T-cell (primary cell): ENCODE measurements at regions not wholly inside any gene's neighbourhood (a gene's known extent, or its start where the extent isn't known, plus 50 kb on each side); places are given as distances from the start of the nearest gene placed in this dataset.

Experiments used
- ATAC-seq, 4 experiments: fragments of 200-7000 bp in 3 of 4; fragments of 150-1000 bp in 1 of 4; cut with Tn5 transposase; replicated peaks in 1 of 4; 1 replicate in 3 of 4; 2 replicates in 1 of 4; pipeline ENCODE4 v1.10.0; 2021; ENCODE audit warnings: moderate library complexity in 3 of 4, mild to moderate bottlenecking in 2 of 4, moderate number of reproducible peaks in 1 of 4
- CTCF ChIA-PET, 2 donors: fragments of 300-600 bp; sonication (Branson Sonifier 250); formaldehyde crosslinking; loops; one replicate each; lab custom pipeline; 2022; ENCODE audit warnings: antibody characterized with exemption in 2 of 2; lab: Charles Lee
- POLR2A ChIA-PET, 2 donors: fragments of 300-600 bp; sonication (Branson Sonifier 250); formaldehyde crosslinking; loops; one replicate each; lab custom pipeline; 2022; ENCODE audit warnings: antibody characterized with exemption in 2 of 2; lab: Charles Lee
- DNase-seq, 35 experiments: peaks; one replicate each; pipeline versions ENCODE4 v3.0.0 to v3.0.0-alpha.2; 2013 to 2023
- H3K27ac ChIP-seq: one replicate; pipeline ENCODE4 v1.5.1; 2013; ENCODE audit warnings: low read length
- H3K27me3 ChIP-seq, 2 experiments: replicated peaks in 1 of 2; 1 replicate in 1 of 2; 2 replicates in 1 of 2; pipeline versions ENCODE4 v1.6.1 to v1.7.0; 2013; ENCODE audit warnings: low read length in 1 of 2, mixed read lengths in 1 of 2; ENCODE audit not compliant: control insufficient read depth in 2 of 2, insufficient read depth in 2 of 2; ENCODE audit errors: extremely low read depth in 1 of 2
- H3K36me3 ChIP-seq, 2 donors: 1 replicate in 1 of 2; 2 replicates in 1 of 2; pipeline versions ENCODE4 v1.6.1 to v1.7.0; 2013; ENCODE audit warnings: low read length in 1 of 2; ENCODE audit not compliant: control insufficient read depth in 2 of 2, insufficient read depth in 1 of 2; ENCODE audit errors: extremely low read depth in 1 of 2
- H3K4me1 ChIP-seq, 2 experiments: 1 replicate in 1 of 2; 2 replicates in 1 of 2; pipeline versions ENCODE4 v1.6.1 to v1.7.0; 2013; ENCODE audit warnings: low read length in 2 of 2, mixed read lengths in 1 of 2; ENCODE audit not compliant: insufficient read depth in 2 of 2, control insufficient read depth in 1 of 2; ENCODE audit errors: extremely low read depth in 1 of 2
- H3K4me3 ChIP-seq, 2 donors: 1 replicate in 1 of 2; 2 replicates in 1 of 2; pipeline versions ENCODE4 v1.5.1 to v1.7.0; 2013; ENCODE audit warnings: mild to moderate bottlenecking in 2 of 2, low read length in 1 of 2, moderate library complexity in 1 of 2; ENCODE audit not compliant: control insufficient read depth in 1 of 2; ENCODE audit errors: extremely low read depth in 1 of 2
- H3K9me3 ChIP-seq: 2 replicates; pipeline ENCODE4 v1.7.0; 2013
- H3K27ac Mint-ChIP-seq, 2 donors: one replicate each; pipeline ENCODE4 v1.8.0; 2020 to 2021; ENCODE audit warnings: mild to moderate bottlenecking in 2 of 2, mixed read lengths in 2 of 2
- H3K27me3 Mint-ChIP-seq, 2 donors: one replicate each; pipeline ENCODE4 v1.8.0; 2021 to 2022; ENCODE audit warnings: mixed read lengths in 2 of 2
- H3K36me3 Mint-ChIP-seq: one replicate; pipeline ENCODE4 v1.8.0; 2021; ENCODE audit warnings: mixed read lengths
- H3K4me1 Mint-ChIP-seq, 3 donors: one replicate each; pipeline ENCODE4 v1.8.0; 2020 to 2022; ENCODE audit warnings: mixed read lengths in 3 of 3, mild to moderate bottlenecking in 1 of 3
- H3K4me3 Mint-ChIP-seq, 3 donors: one replicate each; pipeline ENCODE4 v1.8.0; 2020 to 2022; ENCODE audit warnings: mild to moderate bottlenecking in 3 of 3, mixed read lengths in 3 of 3, moderate library complexity in 3 of 3
- H3K9me3 Mint-ChIP-seq, 3 donors: one replicate each; pipeline ENCODE4 v1.8.0; 2020 to 2022; ENCODE audit warnings: mixed read lengths in 3 of 3
- WGBS: methylation state at CpG from one replicate; pipeline ENCODE4 v1.1.5; 2013; ENCODE audit warnings: missing lambda C conversion rate; ENCODE audit not compliant: insufficient coverage; 5-methylcytosine and 5-hydroxymethylcytosine counted together

DNA sequence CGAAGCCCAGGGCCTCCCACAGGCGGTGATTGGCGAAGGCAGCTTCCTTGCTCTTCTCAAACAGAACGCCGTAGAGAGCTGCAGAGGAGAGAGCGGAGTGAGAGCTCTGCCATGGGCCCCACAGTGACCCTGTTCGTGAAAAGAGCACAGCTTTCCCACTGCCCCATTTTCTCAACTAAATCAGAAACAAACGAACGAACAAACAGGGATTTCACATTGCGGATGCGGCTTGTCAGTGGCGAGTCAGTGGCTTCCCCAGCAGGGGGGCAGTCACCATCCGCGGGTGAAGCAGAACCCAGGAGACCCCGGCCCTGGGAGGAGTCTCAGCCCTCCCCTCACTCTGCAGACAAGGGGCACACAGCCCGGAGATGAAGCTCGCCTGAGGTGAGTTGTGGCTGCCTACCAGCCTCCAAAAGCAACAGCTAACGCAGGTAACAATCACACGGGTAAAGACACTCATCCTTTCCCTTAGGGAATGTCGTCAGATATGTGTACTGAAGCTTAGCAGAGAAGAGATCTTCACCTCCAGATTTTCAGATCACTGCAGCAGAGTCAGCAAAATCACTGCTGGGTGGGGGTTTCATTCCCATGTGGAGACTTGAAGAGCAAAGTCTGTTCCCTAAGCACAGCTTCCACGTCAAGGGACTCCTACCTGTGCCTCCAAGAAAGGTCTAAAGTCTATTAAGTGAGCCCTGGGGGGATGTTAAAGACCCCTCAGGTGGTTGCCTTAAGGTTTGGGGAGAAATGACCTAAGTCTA lies 51.2 kb upstream of the GPR31 start:
- H3K9me3 ChIP-seq: no peaks in the 10 kb centered on the region
- H3K4me3 ChIP-seq: no peak overlapping the region
- H3K4me3 Mint-ChIP-seq: no peak overlapping the region
- no peaks in the 10 kb centered on the region for H3K4me1 ChIP-seq
- peaks cover 7 to 9% of the 10 kb centered on the region in 2 donors for H3K27me3 Mint-ChIP-seq
- H3K36me3 Mint-ChIP-seq: no peaks in the 10 kb centered on the region
- WGBS: 74% methylated on average over 10 of the region's 21 CpGs
- H3K36me3 ChIP-seq: no peaks in the 10 kb centered on the region
- DNase-seq: no peak
- peaks cover 0 to 9% of the 10 kb centered on the region in 2 experiments for H3K27me3 ChIP-seq
- no peaks in the 10 kb centered on the region for H3K4me1 Mint-ChIP-seq
- POLR2A ChIA-PET: no interaction called here
- H3K27ac ChIP-seq: no peak overlapping the region
- CTCF ChIA-PET: no interaction called here
- H3K27ac Mint-ChIP-seq: no peak overlapping the region
- no peaks in the 10 kb centered on the region for H3K9me3 Mint-ChIP-seq
- ATAC-seq: no peak

- H3K4me3 ChIP-seq: no peak overlapping the region
- no peak overlapping the region for H3K27ac ChIP-seq
- ChIA-PET CTCF (no interaction called here), POLR2A (no interaction called here)
- H3K4me1 ChIP-seq: no peaks in the 10 kb centered on the region
- ATAC-seq (no peak), DNase-seq (no peak)
- Mint-ChIP-seq H3K36me3 (no peaks in the 10 kb centered on the region), H3K4me3 (no peak overlapping the region), H3K27me3 (peaks cover 7 to 9% of the 10 kb centered on the region in 2 donors), H3K27ac (no peak overlapping the region), H3K4me1 (no peaks in the 10 kb centered on the region), H3K9me3 (no peaks in the 10 kb centered on the region)
- H3K36me3 ChIP-seq: no peaks in the 10 kb centered on the region
- 76% methylated on average over 8 of the region's 9 CpGs for WGBS
- peaks cover 0 to 9% of the 10 kb centered on the region in 2 experiments for H3K27me3 ChIP-seq
- H3K9me3 ChIP-seq: no peaks in the 10 kb centered on the region
These were observed 51.8 kb upstream of the GPR31 start for GRCh38 chr6:167209577-167209975.

GRCh38 chr6:167210375-167211294 lies 52.9 kb upstream of the GPR31 start:
- Histone ChIP-seq H3K27ac (no peak overlapping the region), H3K4me1 (no peaks in the 10 kb centered on the region), H3K36me3 (no peaks in the 10 kb centered on the region), H3K9me3 (no peaks in the 10 kb centered on the region), H3K27me3 (peaks cover 0 to 9% of the 10 kb centered on the region in 2 experiments), H3K4me3 (no peak overlapping the region)
- no peak overlapping the region for H3K4me3 Mint-ChIP-seq
- H3K9me3 Mint-ChIP-seq: no peaks in the 10 kb centered on the region
- POLR2A ChIA-PET: no interaction called here
- no peaks in the 10 kb centered on the region for H3K4me1 Mint-ChIP-seq
- ATAC-seq: no peak
- no peak overlapping the region for H3K27ac Mint-ChIP-seq
- CTCF ChIA-PET: interaction anchor here in 1 of 2 donors (1.9 kb wide), 1 partner anchor 141 kb away, joined by 6 read pairs; no protein-coding TSS in a partner anchor
- 76% methylated on average over 13 of the region's 23 CpGs for WGBS
- no peaks in the 10 kb centered on the region for H3K36me3 Mint-ChIP-seq
- H3K27me3 Mint-ChIP-seq: peaks cover 7 to 9% of the 10 kb centered on the region in 2 donors
- DNase-seq: no peak

GRCh38 chr6:167211295-167211648 lies 53.5 kb upstream of the GPR31 start:
- Histone ChIP-seq H3K4me1 (no peaks in the 10 kb centered on the region), H3K36me3 (no peaks in the 10 kb centered on the region), H3K9me3 (no peaks in the 10 kb centered on the region), H3K27me3 (peaks cover 0 to 9% of the 10 kb centered on the region in 2 experiments), H3K27ac (no peak overlapping the region), H3K4me3 (no peak overlapping the region)
- ChIA-PET CTCF (interaction anchor here in 1 of 2 donors (1.9 kb wide), 1 partner anchor 140 kb away, joined by 6 read pairs; no protein-coding TSS in a partner anchor), POLR2A (no interaction called here)
- ATAC-seq (no peak), DNase-seq (no peak)
- WGBS: no CpG with 5 or more reads among the region's 1 CpG
- Mint-ChIP-seq H3K36me3 (no peaks in the 10 kb centered on the region), H3K27ac (no peak overlapping the region), H3K9me3 (no peaks in the 10 kb centered on the region), H3K4me1 (no peaks in the 10 kb centered on the region), H3K4me3 (no peak overlapping the region), H3K27me3 (peaks cover 5 to 8% of the 10 kb centered on the region in 2 donors)

- Histone ChIP-seq H3K4me1 (no peaks in the 10 kb centered on the region), H3K9me3 (no peaks in the 10 kb centered on the region), H3K27me3 (peaks cover 0 to 3% of the 10 kb centered on the region in 2 experiments), H3K27ac (no peak overlapping the region), H3K36me3 (no peaks in the 10 kb centered on the region), H3K4me3 (no peak overlapping the region)
- no peak for ATAC-seq
- CTCF ChIA-PET: interaction anchor here (0.8 to 1.9 kb wide), 2 partner anchors 13 to 139 kb away, joined by 3 to 6 read pairs; no protein-coding TSS in a partner anchor
- Mint-ChIP-seq H3K36me3 (no peaks in the 10 kb centered on the region), H3K4me3 (no peak overlapping the region), H3K27me3 (peaks cover 0 to 3% of the 10 kb centered on the region in 2 donors), H3K9me3 (no peaks in the 10 kb centered on the region), H3K4me1 (no peaks in the 10 kb centered on the region), H3K27ac (no peak overlapping the region)
- POLR2A ChIA-PET: no interaction called here
- WGBS: 48% methylated on average over 5 of the region's 7 CpGs
- DNase-seq: no peak
These were observed 54.3 kb upstream of the GPR31 start for GRCh38 chr6:167211881-167212712.

GRCh38 chr6:167212713-167213005 lies 54.9 kb upstream of the GPR31 start:
- peaks cover 0 to 3% of the 10 kb centered on the region in 2 experiments for H3K27me3 ChIP-seq
- H3K9me3 ChIP-seq: no peaks in the 10 kb centered on the region
- CTCF ChIA-PET: interaction anchor here in 1 of 2 donors (0.8 kb wide), 1 partner anchor 14 kb away, joined by 3 read pairs; no protein-coding TSS in a partner anchor
- no peak for DNase-seq
- no peak overlapping the region for H3K27ac ChIP-seq
- Mint-ChIP-seq H3K27ac (no peak overlapping the region), H3K4me1 (no peaks in the 10 kb centered on the region), H3K9me3 (no peaks in the 10 kb centered on the region), H3K36me3 (no peaks in the 10 kb centered on the region), H3K4me3 (no peak overlapping the region), H3K27me3 (peaks cover 0 to 3% of the 10 kb centered on the region in 2 donors)
- WGBS: 54% methylated on average over 4 of the region's 4 CpGs
- no peaks in the 10 kb centered on the region for H3K4me1 ChIP-seq
- ATAC-seq: no peak
- POLR2A ChIA-PET: no interaction called here
- H3K4me3 ChIP-seq: no peak overlapping the region
- no peaks in the 10 kb centered on the region for H3K36me3 ChIP-seq
